ENCODE measurements at regions not wholly inside any gene's neighbourhood (a gene's known extent, or its start where the extent isn't known, plus 50 kb on each side); places are given as distances from the start of the nearest gene placed in this dataset.
"Not testable (repeated sequence)": the region's sequence is repeated elsewhere in the genome, so short reads cannot be mapped to it uniquely, and the experiment has no call there.

- not testable (repeated sequence) for TF ChIP-seq CBFB (IDR thresholded peaks at IDR 0.05; ENCODE audit: low read depth); CHD2 (IDR thresholded peaks at IDR 0.05; ENCODE audit: borderline replicate concordance, low read depth, low read length); EZH2 (IDR thresholded peaks at IDR 0.05; ENCODE audit: borderline replicate concordance, control insufficient read depth, low read depth, low read length); REST (IDR thresholded peaks at IDR 0.05; ENCODE audit: low read depth, low read length); CTCF (IDR thresholded peaks at IDR 0.05 in 2 of 3, conservative IDR thresholded peaks at IDR 0.05 in 1 of 3; ENCODE audit: control insufficient read depth in 2 of 3, extremely low read depth in 1 of 3, insufficient read depth in 1 of 3, low read depth in 3 of 3, low read length in 3 of 3); MTA3 (IDR thresholded peaks at IDR 0.05; ENCODE audit: borderline replicate concordance, low read length); ESRRA (IDR thresholded peaks at IDR 0.05; ENCODE audit: low read length)
These were observed 60.6 kb upstream of the CTSV start for GRCh38 chr9:97099540-97099939.

Measured in GM12878 (cell line).